Activated CD4-positive, alpha-beta memory T cell treated with anti-CD3 and anti-CD28 coated beads, Interleukin-2, amount 10 ng/mL, durations not matched to agents 7 days and 5 days (primary cell): ENCODE measurements at regions not wholly inside any gene's neighbourhood (a gene's known extent, or its start where the extent isn't known, plus 50 kb on each side); places are given as distances from the start of the nearest gene placed in this dataset.

Source experiments
- CTCF ChIA-PET: fragments of 350-600 bp; sonication (Branson Sonifier 250); formaldehyde crosslinking; loops from one replicate; lab custom pipeline; 2021; ENCODE audit warnings: antibody characterized with exemption, inconsistent platforms; lab: Charles Lee
- POLR2A ChIA-PET: fragments of 350-600 bp; sonication (Branson Sonifier 250); formaldehyde crosslinking; loops from one replicate; lab custom pipeline; 2021; ENCODE audit warnings: antibody characterized with exemption; lab: Charles Lee
- DNase-seq: peaks from one replicate; pipeline ENCODE4 v3.0.0-alpha.2; 2020
- H3K27ac Mint-ChIP-seq: one replicate; pipeline ENCODE4 v1.8.0; 2021; ENCODE audit warnings: mild to moderate bottlenecking, mixed read lengths
- H3K27me3 Mint-ChIP-seq: one replicate; pipeline ENCODE4 v1.8.0; 2021; ENCODE audit warnings: mixed read lengths
- H3K36me3 Mint-ChIP-seq: one replicate; pipeline ENCODE4 v1.8.0; 2021; ENCODE audit warnings: low read depth, mixed read lengths
- H3K4me1 Mint-ChIP-seq: one replicate; pipeline ENCODE4 v1.8.0; 2021; ENCODE audit warnings: mixed read lengths
- H3K4me3 Mint-ChIP-seq: one replicate; pipeline ENCODE4 v1.8.0; 2021; ENCODE audit warnings: mild to moderate bottlenecking, mixed read lengths
- H3K9me3 Mint-ChIP-seq: one replicate; pipeline ENCODE4 v1.8.0; 2021; ENCODE audit warnings: mixed read lengths

DNA sequence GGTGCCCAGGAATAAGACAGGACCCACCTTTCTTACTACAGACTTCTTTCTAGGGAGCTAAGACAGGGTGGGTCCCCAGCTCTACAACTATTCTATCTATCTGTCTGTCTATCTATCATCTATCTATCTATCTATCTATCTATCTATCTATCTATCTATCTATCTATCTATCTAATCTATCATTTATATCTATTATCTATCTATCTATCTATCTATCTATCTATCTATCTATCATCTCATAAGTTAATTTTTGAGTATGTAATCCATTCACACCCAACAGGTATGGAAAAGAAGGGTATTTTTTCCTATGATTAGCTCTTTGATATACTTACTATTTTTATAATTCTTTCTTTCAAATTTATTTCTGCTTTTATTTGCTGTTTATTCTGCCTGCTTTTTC lies 55.9 kb downstream of the BAMBI start:
- Mint-ChIP-seq H3K9me3 (peaks cover 7% of the 10 kb centered on the region), H3K4me3 (no peak overlapping the region), H3K27ac (no peak overlapping the region), H3K27me3 (no peaks in the 10 kb centered on the region), H3K4me1 (peaks cover 4% of the 10 kb centered on the region), H3K36me3 (no peaks in the 10 kb centered on the region)
- DNase-seq, result no peak
- POLR2A ChIA-PET, result no interaction called here
- CTCF ChIA-PET, result no interaction called here

DNA sequence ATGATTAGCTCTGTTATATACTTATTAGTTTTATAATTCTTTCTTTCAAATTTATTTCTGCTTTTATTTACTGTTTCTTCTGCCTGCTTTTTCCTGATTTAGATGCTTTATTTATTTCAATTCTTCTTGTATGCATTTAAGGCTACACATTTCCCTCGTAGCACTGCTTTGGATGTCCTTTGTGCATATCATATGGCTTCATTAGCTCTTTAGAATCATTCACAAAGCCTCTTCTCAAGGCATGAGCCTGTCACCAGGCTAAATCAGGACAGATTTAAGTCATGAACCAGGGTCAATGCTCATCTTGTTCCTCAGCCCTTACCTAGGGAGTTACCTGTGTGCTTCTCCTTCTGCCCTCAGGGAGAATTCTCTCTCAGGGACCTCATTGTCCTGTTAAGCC lies 56.3 kb downstream of the BAMBI start:
- ChIA-PET POLR2A (no interaction called here), CTCF (no interaction called here)
- H3K9me3 Mint-ChIP-seq, result peaks cover 7% of the 10 kb centered on the region
- no peaks in the 10 kb centered on the region for H3K27me3 Mint-ChIP-seq
- DNase-seq, result no peak
- no peak overlapping the region for H3K4me3 Mint-ChIP-seq
- H3K36me3 Mint-ChIP-seq, result no peaks in the 10 kb centered on the region
- peaks cover 4% of the 10 kb centered on the region for H3K4me1 Mint-ChIP-seq
- no peak overlapping the region for H3K27ac Mint-ChIP-seq

DNA sequence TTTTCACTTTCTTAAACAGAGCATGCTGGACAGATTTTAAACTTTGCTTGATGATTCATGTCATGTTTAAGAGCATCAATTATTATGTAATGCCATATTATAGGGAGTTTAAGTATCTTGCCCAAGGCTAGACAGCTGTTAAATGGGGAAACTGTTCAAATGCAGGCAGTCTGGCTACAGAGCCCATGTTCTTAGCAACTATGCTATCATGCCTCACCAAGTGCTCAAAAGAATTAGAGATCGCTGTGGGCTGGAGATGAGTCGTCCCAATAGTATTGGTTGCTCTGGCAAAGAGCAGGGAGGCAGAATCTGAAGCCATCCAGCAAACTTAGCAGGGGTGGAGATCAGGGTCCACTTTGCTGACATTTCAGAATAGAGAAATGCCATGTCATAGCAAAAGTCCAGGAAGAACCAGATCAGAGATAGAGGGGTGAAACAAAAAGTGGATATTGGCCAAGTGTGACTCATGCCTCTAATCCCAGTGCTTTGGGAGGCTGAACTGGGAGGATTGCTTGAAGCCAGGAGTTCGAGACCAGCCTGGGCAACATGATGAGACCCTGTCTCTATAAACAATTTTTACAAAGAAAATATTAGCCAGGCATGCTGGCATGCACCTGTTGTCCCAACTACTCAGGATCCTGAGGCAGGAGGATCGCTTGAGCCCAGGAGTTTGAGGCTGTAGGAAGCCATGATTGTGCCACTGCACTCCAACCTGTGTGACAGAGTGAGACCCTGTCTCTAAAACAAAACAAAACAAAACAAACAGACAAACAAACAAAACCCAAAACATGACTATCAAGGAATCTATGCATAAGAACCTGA lies 57.8 kb downstream of the BAMBI start:
- H3K4me1 Mint-ChIP-seq, result peaks cover 2% of the 10 kb centered on the region
- no peak overlapping the region for H3K4me3 Mint-ChIP-seq
- H3K9me3 Mint-ChIP-seq, result peaks cover 7% of the 10 kb centered on the region
- no peaks in the 10 kb centered on the region for H3K27me3 Mint-ChIP-seq
- no peak overlapping the region for H3K27ac Mint-ChIP-seq
- POLR2A ChIA-PET, result no interaction called here
- DNase-seq, result no peak
- H3K36me3 Mint-ChIP-seq, result no peaks in the 10 kb centered on the region
- CTCF ChIA-PET, result no interaction called here

DNA sequence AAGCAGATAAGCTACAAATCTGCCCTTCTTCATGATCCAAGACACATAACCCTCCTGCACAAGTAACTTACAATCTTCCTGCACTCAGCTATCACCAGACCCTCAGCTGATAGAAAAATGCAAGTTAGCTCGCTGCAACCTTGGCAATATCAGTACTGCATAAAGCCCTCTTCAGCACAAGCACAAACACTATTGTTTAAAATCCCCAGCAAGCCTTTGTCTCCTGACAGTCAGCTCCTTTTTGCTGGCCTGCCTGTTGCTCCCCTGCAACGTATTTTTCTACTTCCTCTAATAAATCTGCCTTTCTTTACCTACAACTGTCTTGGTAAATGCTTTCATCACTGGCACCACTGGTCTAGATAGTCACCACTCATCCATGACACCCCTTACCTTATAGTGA lies 59.8 kb downstream of the BAMBI start:
- H3K4me3 Mint-ChIP-seq, result no peak overlapping the region
- ChIA-PET POLR2A (no interaction called here), CTCF (no interaction called here)
- H3K27me3 Mint-ChIP-seq, result no peaks in the 10 kb centered on the region
- H3K36me3 Mint-ChIP-seq, result no peaks in the 10 kb centered on the region
- no peak overlapping the region for H3K27ac Mint-ChIP-seq
- DNase-seq, result no peak
- peaks cover 5% of the 10 kb centered on the region for H3K9me3 Mint-ChIP-seq
- no peaks in the 10 kb centered on the region for H3K4me1 Mint-ChIP-seq

DNA sequence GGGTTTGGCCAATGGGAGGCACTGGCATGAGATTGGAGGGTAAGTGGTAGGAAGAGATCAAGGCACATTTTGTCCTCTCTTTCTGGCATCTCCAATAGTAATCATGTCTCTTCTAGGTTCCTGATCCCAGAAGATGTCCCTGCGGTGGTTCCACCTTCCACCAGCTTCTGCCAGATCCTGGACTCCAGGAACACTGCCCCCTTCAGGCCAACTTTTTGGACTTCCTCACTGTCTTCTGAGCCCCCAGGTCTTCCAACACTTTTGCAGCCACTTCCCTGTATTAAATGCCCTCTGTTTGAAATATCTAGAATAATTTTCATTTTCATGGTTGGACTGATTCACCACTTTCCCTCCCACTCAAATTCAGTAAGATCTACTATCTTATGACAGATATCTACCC lies 60.9 kb downstream of the BAMBI start:
- Mint-ChIP-seq H3K4me3 (no peak overlapping the region), H3K4me1 (no peaks in the 10 kb centered on the region), H3K9me3 (no peaks in the 10 kb centered on the region), H3K27me3 (no peaks in the 10 kb centered on the region), H3K36me3 (no peaks in the 10 kb centered on the region), H3K27ac (no peak overlapping the region)
- CTCF ChIA-PET, result no interaction called here
- POLR2A ChIA-PET, result no interaction called here
- DNase-seq, result no peak

DNA sequence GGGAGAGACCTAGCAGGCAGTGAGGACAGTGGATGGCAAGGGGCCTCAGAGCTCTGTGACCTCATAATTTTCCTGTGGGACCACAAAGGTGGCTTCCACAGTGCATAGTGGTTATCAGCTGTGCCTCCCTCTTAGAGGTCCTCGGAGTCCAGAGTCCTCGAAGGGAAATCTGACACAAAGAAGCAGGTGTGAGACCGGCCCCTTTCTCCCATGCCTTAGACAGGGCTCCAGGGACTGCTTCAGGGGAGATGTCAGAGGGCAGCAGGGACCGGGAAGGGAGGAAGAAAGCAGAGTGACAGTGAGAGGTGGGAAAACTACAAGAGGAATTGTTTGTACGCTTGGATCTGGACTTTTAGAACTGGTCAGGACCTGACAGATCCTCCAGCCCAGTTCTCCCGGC lies 66.3 kb downstream of the BAMBI start:
- Mint-ChIP-seq H3K27ac (no peak overlapping the region), H3K4me1 (no peaks in the 10 kb centered on the region), H3K27me3 (no peaks in the 10 kb centered on the region), H3K36me3 (no peaks in the 10 kb centered on the region), H3K9me3 (peaks cover 4% of the 10 kb centered on the region), H3K4me3 (no peak overlapping the region)
- POLR2A ChIA-PET, result no interaction called here
- CTCF ChIA-PET, result interaction anchor here (0.7 kb wide), 1 partner anchor 80 kb away, joined by 3 read pairs; no protein-coding TSS in a partner anchor
- DNase-seq, result no peak

DNA sequence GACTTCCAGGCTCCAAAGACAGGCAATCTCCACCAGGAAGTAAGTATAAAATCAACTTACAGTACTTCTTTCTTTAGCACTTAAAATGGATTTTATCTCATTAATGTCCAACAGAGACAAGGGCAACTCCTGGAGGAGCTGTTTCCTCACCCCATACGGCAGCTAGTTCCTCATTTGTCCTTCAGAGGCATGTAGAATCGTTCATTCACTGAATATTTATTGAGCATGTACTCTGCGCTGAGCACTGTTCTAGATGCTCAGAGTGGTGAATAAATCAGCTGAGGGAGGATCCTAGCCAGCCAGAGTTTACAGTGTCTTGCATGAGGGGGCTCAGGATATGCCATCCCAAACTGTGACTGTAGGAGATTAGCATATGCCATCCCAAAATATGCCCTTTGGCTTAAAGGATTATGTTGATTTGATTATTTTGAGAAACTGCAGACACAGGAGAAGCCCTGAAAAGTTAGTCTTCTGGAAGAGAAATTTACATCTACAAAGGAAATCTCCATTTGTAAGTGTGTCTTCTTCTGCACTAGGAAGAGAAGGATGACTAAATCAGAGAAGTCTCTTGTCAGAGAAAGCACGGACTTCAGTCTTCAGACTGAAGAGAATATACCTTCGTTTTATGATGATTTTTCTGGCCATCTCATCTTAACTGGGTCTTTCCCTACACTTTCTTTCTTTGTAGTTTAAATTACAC lies 66.9 kb downstream of the BAMBI start:
- H3K4me3 Mint-ChIP-seq, result no peak overlapping the region
- H3K36me3 Mint-ChIP-seq, result no peaks in the 10 kb centered on the region
- DNase-seq, result no peak
- no peak overlapping the region for H3K27ac Mint-ChIP-seq
- ChIA-PET POLR2A (no interaction called here), CTCF (no interaction called here)
- H3K9me3 Mint-ChIP-seq, result peaks cover 4% of the 10 kb centered on the region
- H3K27me3 Mint-ChIP-seq, result peaks cover 2% of the 10 kb centered on the region
- no peaks in the 10 kb centered on the region for H3K4me1 Mint-ChIP-seq

DNA sequence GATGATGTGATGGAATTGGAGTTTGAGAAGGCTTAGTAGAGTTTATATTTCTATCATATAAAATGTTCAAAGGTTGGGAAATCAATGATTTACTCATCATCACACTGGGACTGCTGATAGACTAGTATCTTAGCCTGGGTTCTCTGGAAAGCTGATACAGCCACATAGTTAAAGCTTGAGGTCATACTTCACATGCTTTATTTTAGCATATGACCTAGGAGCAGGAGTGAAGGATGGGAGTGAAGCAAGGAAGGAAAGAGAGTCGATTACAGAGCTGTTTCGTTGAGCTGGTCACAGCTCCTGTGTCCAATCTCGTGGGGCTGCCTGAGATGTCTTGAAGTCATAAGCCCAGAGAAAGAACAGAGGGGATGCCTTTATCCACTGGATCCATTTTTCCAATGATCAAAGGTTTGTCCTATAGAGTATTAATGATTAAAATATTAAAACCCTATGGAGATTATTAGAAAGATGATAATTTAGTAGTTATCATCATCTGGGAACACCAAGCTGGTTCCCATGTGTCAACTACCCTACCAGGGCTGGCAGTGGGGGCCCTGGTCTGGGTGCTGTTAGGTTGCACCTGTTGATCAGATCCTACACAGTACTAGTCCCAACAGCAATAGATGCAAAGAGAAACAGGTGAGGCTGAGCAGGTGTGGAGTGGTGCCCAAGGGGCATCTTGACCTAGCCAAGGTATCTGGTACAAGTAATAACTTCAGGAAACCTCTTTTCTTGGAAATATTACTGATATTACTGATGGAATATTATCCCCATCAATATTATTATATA lies 77.8 kb downstream of the BAMBI start:
- Mint-ChIP-seq H3K4me3 (no peak overlapping the region), H3K9me3 (no peaks in the 10 kb centered on the region), H3K4me1 (no peaks in the 10 kb centered on the region), H3K27ac (no peak overlapping the region), H3K36me3 (no peaks in the 10 kb centered on the region), H3K27me3 (peaks cover 4% of the 10 kb centered on the region)
- ChIA-PET POLR2A (no interaction called here), CTCF (no interaction called here)
- no peak for DNase-seq

DNA sequence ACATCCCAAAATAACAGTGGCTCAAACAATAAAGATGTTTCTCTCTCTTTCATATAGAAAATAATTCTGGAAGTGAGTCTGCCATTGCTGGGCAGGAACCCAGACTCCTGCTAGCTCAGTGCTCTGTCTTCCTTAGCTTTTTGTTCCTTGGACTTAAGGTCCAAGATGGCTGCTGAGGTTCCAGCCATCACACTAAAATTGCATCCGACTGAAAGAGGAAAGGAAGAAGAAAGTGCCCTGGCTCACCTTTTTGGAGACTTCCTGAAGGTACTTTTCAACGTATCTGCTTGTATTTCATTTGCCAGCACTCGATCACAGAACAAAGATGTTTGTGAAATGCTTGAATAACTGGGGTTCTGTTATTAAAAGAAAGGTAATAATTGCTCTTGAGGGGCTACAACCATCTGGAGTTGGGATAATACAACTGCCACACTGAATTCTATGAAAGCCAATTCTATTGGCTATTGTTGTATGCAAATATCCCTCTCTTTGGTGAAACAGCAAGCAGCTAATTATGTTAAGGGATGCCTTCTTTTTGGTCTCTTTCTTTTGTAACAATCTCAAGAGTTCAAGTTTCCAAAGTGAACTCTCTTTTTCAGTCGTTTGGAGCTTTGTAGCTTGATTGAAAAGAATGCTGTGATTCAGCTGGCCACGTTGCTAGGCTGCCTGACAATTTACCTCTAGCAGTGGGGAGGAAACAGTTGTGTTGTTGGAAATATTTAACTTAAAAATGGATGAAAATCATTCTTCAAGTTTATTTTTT lies 83.9 kb downstream of the BAMBI start:
- H3K4me1 Mint-ChIP-seq, result no peaks in the 10 kb centered on the region
- H3K27me3 Mint-ChIP-seq, result peaks cover 4% of the 10 kb centered on the region
- H3K4me3 Mint-ChIP-seq, result no peak overlapping the region
- DNase-seq, result no peak
- no peak overlapping the region for H3K27ac Mint-ChIP-seq
- no peaks in the 10 kb centered on the region for H3K36me3 Mint-ChIP-seq
- ChIA-PET POLR2A (no interaction called here), CTCF (no interaction called here)
- no peaks in the 10 kb centered on the region for H3K9me3 Mint-ChIP-seq

DNA sequence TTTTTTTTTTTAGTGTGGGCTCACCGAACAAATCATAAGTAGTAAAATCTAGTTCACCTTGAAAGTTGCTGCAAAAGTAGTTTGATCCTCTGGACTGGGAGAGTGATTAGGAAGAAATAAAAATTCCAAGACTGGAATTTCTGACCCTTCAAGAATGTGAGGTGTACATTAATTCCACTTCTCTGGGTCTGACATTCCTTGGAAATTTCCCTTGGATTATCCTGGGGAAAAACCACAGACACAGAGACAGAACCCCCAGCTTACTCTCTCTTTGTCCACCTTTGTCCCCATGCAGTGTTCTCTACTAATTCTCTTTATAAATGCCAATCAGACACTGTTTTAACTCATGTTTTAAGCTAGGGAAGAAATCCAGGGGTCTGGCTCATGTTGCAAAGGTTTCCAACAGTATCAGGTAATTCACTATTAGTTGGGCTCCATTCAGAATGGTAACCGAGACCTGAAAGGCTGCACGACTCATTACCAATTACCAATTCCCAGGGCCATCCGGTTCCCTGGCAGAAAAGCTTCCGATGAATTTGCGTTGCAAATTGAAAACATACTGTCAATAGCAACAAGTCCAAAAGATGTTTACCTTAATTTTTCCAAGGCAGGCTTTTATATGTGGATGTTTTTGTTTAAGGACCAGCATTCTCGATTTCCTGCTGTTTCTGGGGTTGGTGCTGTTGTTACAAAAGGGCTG lies 86.3 kb downstream of the BAMBI start:
- Mint-ChIP-seq H3K36me3 (no peaks in the 10 kb centered on the region), H3K4me3 (no peak overlapping the region), H3K9me3 (no peaks in the 10 kb centered on the region), H3K27ac (no peak overlapping the region), H3K27me3 (peaks cover 4% of the 10 kb centered on the region), H3K4me1 (no peaks in the 10 kb centered on the region)
- no peak for DNase-seq
- ChIA-PET CTCF (no interaction called here), POLR2A (no interaction called here)

DNA sequence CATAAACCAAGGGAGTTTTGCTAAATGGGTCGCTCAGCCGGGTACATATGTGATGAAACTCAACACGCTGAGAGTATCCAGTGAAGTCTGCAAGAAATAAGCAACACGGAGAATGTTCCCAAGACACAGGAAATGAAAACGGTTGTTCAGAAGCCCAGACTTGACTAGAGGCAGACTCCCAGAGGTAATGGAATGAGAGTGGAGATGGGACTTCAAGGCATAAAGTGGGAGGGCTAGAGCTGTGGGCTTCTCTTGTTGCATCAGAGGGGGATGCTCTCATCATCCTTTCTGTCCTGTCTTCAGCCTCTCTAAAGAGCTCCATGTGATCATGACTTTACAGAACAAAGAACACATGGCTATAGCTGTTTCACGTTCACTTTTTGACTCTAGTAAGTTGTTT lies 88.3 kb downstream of the BAMBI start:
- DNase-seq, result no peak
- POLR2A ChIA-PET, result no interaction called here
- Mint-ChIP-seq H3K36me3 (no peaks in the 10 kb centered on the region), H3K9me3 (no peaks in the 10 kb centered on the region), H3K4me3 (no peak overlapping the region), H3K27ac (no peak overlapping the region), H3K27me3 (peaks cover 1% of the 10 kb centered on the region), H3K4me1 (no peaks in the 10 kb centered on the region)
- CTCF ChIA-PET, result no interaction called here

DNA sequence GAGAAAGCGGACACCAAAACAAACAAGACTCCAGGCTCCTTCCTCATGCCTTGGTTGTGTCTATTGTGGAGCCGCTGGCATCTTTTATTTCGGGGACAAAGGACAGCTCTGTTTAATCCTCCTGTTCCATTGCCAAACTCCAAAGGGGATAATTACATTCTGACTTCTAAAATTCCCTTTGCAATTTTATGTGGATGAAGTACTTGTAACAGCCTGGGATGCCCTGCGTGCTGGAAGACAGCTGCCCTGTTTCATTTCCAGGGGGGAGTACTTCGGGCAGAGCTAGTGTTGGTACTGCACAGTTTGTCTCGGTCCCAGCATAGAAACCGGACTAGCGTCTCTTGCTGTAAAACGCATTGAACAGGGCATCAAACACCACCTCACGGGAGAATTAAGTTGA lies 90.9 kb downstream of the BAMBI start:
- H3K4me3 Mint-ChIP-seq, result no peak overlapping the region
- no peak for DNase-seq
- CTCF ChIA-PET, result no interaction called here
- H3K27ac Mint-ChIP-seq, result no peak overlapping the region
- POLR2A ChIA-PET, result no interaction called here
- H3K36me3 Mint-ChIP-seq, result no peaks in the 10 kb centered on the region
- H3K9me3 Mint-ChIP-seq, result no peaks in the 10 kb centered on the region
- H3K4me1 Mint-ChIP-seq, result no peaks in the 10 kb centered on the region
- peaks cover 1% of the 10 kb centered on the region for H3K27me3 Mint-ChIP-seq
